ENCODE measurements at regions not wholly inside any gene's neighbourhood (a gene's known extent, or its start where the extent isn't known, plus 50 kb on each side); places are given as distances from the start of the nearest gene placed in this dataset.

- Histone ChIP-seq H3K9me3 (replicated peaks in 1 of 2; ENCODE audit: control insufficient read depth in 1 of 2, insufficient read depth in 1 of 2, low read length in 2 of 2) (peaks cover 0 to 3% of the 10 kb centered on the region in 2 donors), H3K27ac (ENCODE audit: low read depth in 1 of 2, low read length in 2 of 2) (no peak overlapping the region), H3K79me2 (ENCODE audit: insufficient read depth, low read length) (no peaks in the 10 kb centered on the region), H3K4me2 (replicated peaks; ENCODE audit: extremely low read depth, low read length, poor library complexity, severe bottlenecking) (no peak overlapping the region), H3K9ac (ENCODE audit: insufficient read depth, low read length, poor library complexity, severe bottlenecking) (no peak overlapping the region), H3K36me3 (replicated peaks in 1 of 2; ENCODE audit: control insufficient read depth in 1 of 2, insufficient read depth in 2 of 2, low read length in 2 of 2) (no peaks in the 10 kb centered on the region), H4K20me1 (ENCODE audit: insufficient read depth, low read length) (no peaks in the 10 kb centered on the region), H3K4me3 (replicated peaks in 1 of 3; ENCODE audit: low read depth in 2 of 3, low read length in 3 of 3) (no peak overlapping the region), H3K27me3 (ENCODE audit: control insufficient read depth in 2 of 2, insufficient read depth in 2 of 2, low read length in 2 of 2) (no peaks in the 10 kb centered on the region), H2AFZ (ENCODE audit: insufficient read depth, low read depth, low read length, poor library complexity, severe bottlenecking) (no peak overlapping the region), H3K4me1 (ENCODE audit: control insufficient read depth in 1 of 2, insufficient read depth in 2 of 2, low read length in 2 of 2) (no peaks in the 10 kb centered on the region)
- no peaks in the 10 kb centered on the region for H3K27me3 Mint-ChIP-seq (ENCODE audit: low read depth in 3 of 3)
- WGBS (ENCODE audit: insufficient coverage): 83% methylated on average over 1 of the region's 2 CpGs
- no peak overlapping the region for H3K4me3 Mint-ChIP-seq
- H3K27ac Mint-ChIP-seq: no peak overlapping the region
- peaks cover 0 to 8% (median 2%) of the 10 kb centered on the region in 7 donors for H3K9me3 Mint-ChIP-seq
- DNase-seq: no peak
- TF ChIP-seq CTCF (IDR thresholded peaks at IDR 0.05): no peak
- no peaks in the 10 kb centered on the region for H3K4me1 Mint-ChIP-seq
- H3K36me3 Mint-ChIP-seq: no peaks in the 10 kb centered on the region
- intact Hi-C loops (cut with micrococcal nuclease): no loop called here
Measured at GRCh38 chr4:111530446-111530845, 614.8 kb upstream of the FAM241A start.

GRCh38 chr4:111535792-111536191 is 609.5 kb upstream of the FAM241A start:
- peaks cover 0 to 2% (median 0%) of the 10 kb centered on the region in 7 donors for H3K9me3 Mint-ChIP-seq
- H3K4me1 ChIP-seq (ENCODE audit: control insufficient read depth in 1 of 2, insufficient read depth in 2 of 2, low read length in 2 of 2): no peaks in the 10 kb centered on the region
- no peak for DNase-seq
- no CpG with 5 or more reads among the region's 1 CpG for WGBS (ENCODE audit: insufficient coverage)
- H3K36me3 Mint-ChIP-seq: no peaks in the 10 kb centered on the region
- no peaks in the 10 kb centered on the region for H3K9me3 ChIP-seq (replicated peaks in 1 of 2; ENCODE audit: control insufficient read depth in 1 of 2, insufficient read depth in 1 of 2, low read length in 2 of 2)
- no peak overlapping the region for H3K4me3 ChIP-seq (replicated peaks in 1 of 3; ENCODE audit: low read depth in 2 of 3, low read length in 3 of 3)
- no peaks in the 10 kb centered on the region for H3K79me2 ChIP-seq (ENCODE audit: insufficient read depth, low read length)
- no peak overlapping the region for H2AFZ ChIP-seq (ENCODE audit: insufficient read depth, low read depth, low read length, poor library complexity, severe bottlenecking)
- H3K27me3 ChIP-seq (ENCODE audit: control insufficient read depth in 2 of 2, insufficient read depth in 2 of 2, low read length in 2 of 2): no peaks in the 10 kb centered on the region
- no peak overlapping the region for H3K4me3 Mint-ChIP-seq
- no peaks in the 10 kb centered on the region for H3K4me1 Mint-ChIP-seq
- no peak overlapping the region for H3K27ac Mint-ChIP-seq
- TF ChIP-seq CTCF (IDR thresholded peaks at IDR 0.05): no peak
- H3K27ac ChIP-seq (ENCODE audit: low read depth in 1 of 2, low read length in 2 of 2): no peak overlapping the region
- H4K20me1 ChIP-seq (ENCODE audit: insufficient read depth, low read length): no peaks in the 10 kb centered on the region
- H3K27me3 Mint-ChIP-seq (ENCODE audit: low read depth in 3 of 3): no peaks in the 10 kb centered on the region
- intact Hi-C loops (cut with micrococcal nuclease): no loop called here
- no peak overlapping the region for H3K4me2 ChIP-seq (replicated peaks; ENCODE audit: extremely low read depth, low read length, poor library complexity, severe bottlenecking)
- no peak overlapping the region for H3K9ac ChIP-seq (ENCODE audit: insufficient read depth, low read length, poor library complexity, severe bottlenecking)
- no peaks in the 10 kb centered on the region for H3K36me3 ChIP-seq (replicated peaks in 1 of 2; ENCODE audit: control insufficient read depth in 1 of 2, insufficient read depth in 2 of 2, low read length in 2 of 2)

Measured in CD14-positive monocyte (primary cell).